ENCODE measurements at regions not wholly inside any gene's neighbourhood (a gene's known extent, or its start where the extent isn't known, plus 50 kb on each side); places are given as distances from the start of the nearest gene placed in this dataset.

GRCh38 chr4:145351162-145351561, 130.5 kb upstream of the SMAD1 start:
- Histone ChIP-seq H2AFZ (ENCODE audit: low read depth, low read length) (no peak overlapping the region), H3K9me3 (replicated peaks; ENCODE audit: control insufficient read depth, insufficient read depth, low read length) (no peaks in the 10 kb centered on the region), H3K36me3 (ENCODE audit: control insufficient read depth in 2 of 2, extremely low read depth in 1 of 2, insufficient read depth in 2 of 2, low read length in 2 of 2) (no peaks in the 10 kb centered on the region), H4K20me1 (replicated peaks; ENCODE audit: control insufficient read depth, extremely low read depth, insufficient read depth, low read length) (no peaks in the 10 kb centered on the region), H3K27me3 (ENCODE audit: control insufficient read depth in 2 of 2, insufficient read depth in 2 of 2, low read length in 2 of 2) (peaks cover 0 to 2% of the 10 kb centered on the region in 2 experiments), H3K4me2 (ENCODE audit: insufficient read depth, low read length) (no peak overlapping the region), H3K4me1 (ENCODE audit: control insufficient read depth, extremely low read depth, insufficient read depth, low read length) (no peaks in the 10 kb centered on the region), H3K79me2 (ENCODE audit: control insufficient read depth, insufficient read depth, low read length) (no peaks in the 10 kb centered on the region), H3K9me1 (replicated peaks; ENCODE audit: control insufficient read depth, extremely low read depth, insufficient read depth, low read length) (no peaks in the 10 kb centered on the region), H3K27ac (ENCODE audit: insufficient read depth, low read depth, low read length) (no peak overlapping the region), H3K9ac (replicated peaks; ENCODE audit: extremely low read depth, insufficient read depth, low read length) (no peak overlapping the region), H3K4me3 (replicated peaks in 1 of 3; ENCODE audit: insufficient read depth in 1 of 3, low read depth in 1 of 3, low read length in 3 of 3) (no peak overlapping the region)
- no TSS peak for BruUV-seq (replicated peaks)
- CTCF ChIA-PET = no interaction called here
- DNase-seq (ENCODE audit: low read depth, low spot score) = no peak
- no peak for FAIRE-seq
- dilution Hi-C loops (cut with MboI; ENCODE audit: extremely low pct_ligation_motif_present, low sequenced_read_pairs) (no loop called here), intact Hi-C loops (cut with micrococcal nuclease) (no loop called here)
- TF ChIP-seq POLR2A (IDR thresholded peaks at IDR 0.05; ENCODE audit: low read depth, low read length) (no peak), GATA2 (IDR thresholded peaks at IDR 0.05; ENCODE audit: insufficient read depth, insufficient read length, low read depth, low read length) (no peak), JUN (IDR thresholded peaks at IDR 0.05; ENCODE audit: borderline replicate concordance, insufficient read depth, insufficient read length, low read depth) (no peak), MYC (IDR thresholded peaks at IDR 0.05; ENCODE audit: low read depth, low read length) (no peak), POLR2AphosphoS5 (IDR thresholded peaks at IDR 0.05; ENCODE audit: insufficient read depth, low read depth, low read length) (no peak), EZH2 (IDR thresholded peaks at IDR 0.05; ENCODE audit: borderline replicate concordance, low read depth, low read length, severe bottlenecking) (no peak), MAX (IDR thresholded peaks at IDR 0.05; ENCODE audit: insufficient read depth, insufficient read length) (no peak), FOS (IDR thresholded peaks at IDR 0.05; ENCODE audit: borderline replicate concordance, insufficient read depth, low read length) (no peak), CTCF (IDR thresholded peaks at IDR 0.05; ENCODE audit: extremely low read depth in 1 of 2, insufficient read depth in 1 of 2, low read depth in 1 of 2, low read length in 2 of 2) (no peak)
- POLR2A ChIA-PET = no interaction called here

All from endothelial cell of umbilical vein (primary cell).